H9 (cell line): ENCODE measurements at regions not wholly inside any gene's neighbourhood (a gene's known extent, or its start where the extent isn't known, plus 50 kb on each side); places are given as distances from the start of the nearest gene placed in this dataset.

Experiments
- DNase-seq: peaks from one replicate; pipeline ENCODE4 v3.0.0-alpha.2; 2017
- H2AFZ ChIP-seq: one replicate; pipeline ENCODE4 v1.6.1; 2013; ENCODE audit warnings: mild to moderate bottlenecking, low read length, control low read depth, moderate library complexity
- H2AK5ac ChIP-seq: 2 replicates; pipeline ENCODE4 v1.6.1; 2013; ENCODE audit warnings: low read length, control low read depth, mixed read lengths; ENCODE audit not compliant: insufficient read length
- H2BK120ac ChIP-seq: one replicate; pipeline ENCODE4 v1.6.1; 2013; ENCODE audit warnings: low read depth, mild to moderate bottlenecking, low read length, control low read depth, inconsistent platforms; ENCODE audit not compliant: poor library complexity, severe bottlenecking
- H2BK12ac ChIP-seq: 2 replicates; pipeline ENCODE4 v1.6.1; 2013; ENCODE audit warnings: low read length, control low read depth, mixed read lengths, low read depth; ENCODE audit not compliant: insufficient read length
- H2BK15ac ChIP-seq: 2 replicates; pipeline ENCODE4 v1.6.1; 2013; ENCODE audit warnings: low read depth, low read length, control low read depth
- H2BK20ac ChIP-seq: one replicate; pipeline ENCODE4 v1.6.1; 2013; ENCODE audit warnings: low read depth, mild to moderate bottlenecking, low read length, control low read depth, inconsistent platforms; ENCODE audit not compliant: poor library complexity, severe bottlenecking
- H2BK5ac ChIP-seq: 2 replicates; pipeline ENCODE4 v1.6.1; 2013; ENCODE audit warnings: low read length, control low read depth, mixed read lengths; ENCODE audit not compliant: insufficient read length
- H3K14ac ChIP-seq: 2 replicates; pipeline ENCODE4 v1.6.1; 2013; ENCODE audit warnings: low read length, control low read depth; ENCODE audit not compliant: insufficient read depth
- H3K18ac ChIP-seq: 2 replicates; pipeline ENCODE4 v1.6.1; 2013; ENCODE audit warnings: low read depth, mild to moderate bottlenecking, mixed read lengths, low read length, control low read depth; ENCODE audit not compliant: insufficient read length
- H3K23ac ChIP-seq: 2 replicates; pipeline ENCODE4 v1.6.1; 2013; ENCODE audit warnings: low read length, control low read depth, mixed read lengths, low read depth; ENCODE audit not compliant: insufficient read length
- H3K23me2 ChIP-seq: 2 replicates; pipeline ENCODE4 v1.6.1; 2013; ENCODE audit warnings: low read depth, mild to moderate bottlenecking, mixed read lengths, low read length, control low read depth; ENCODE audit not compliant: insufficient read length, poor library complexity, severe bottlenecking
- H3K27ac ChIP-seq: 2 replicates; pipeline ENCODE4 v1.5.1; 2013; ENCODE audit warnings: low read length, control low read depth, mixed read lengths, low read depth; ENCODE audit not compliant: insufficient read length
- H3K27me3 ChIP-seq: 2 replicates; pipeline ENCODE4 v1.6.1; 2013; ENCODE audit warnings: low read length, control low read depth, inconsistent platforms; ENCODE audit not compliant: insufficient read depth
- H3K4ac ChIP-seq: 2 replicates; pipeline ENCODE4 v1.6.1; 2013; ENCODE audit warnings: low read depth, mild to moderate bottlenecking, control low read depth, inconsistent platforms, low read length, moderate library complexity
- H3K4me1 ChIP-seq: 2 replicates; pipeline ENCODE4 v1.6.1; 2013; ENCODE audit warnings: low read length, control low read depth, inconsistent platforms; ENCODE audit not compliant: insufficient read depth
- H3K4me2 ChIP-seq: 2 replicates; pipeline ENCODE4 v1.6.1; 2013; ENCODE audit warnings: low read length, control low read depth, mixed read lengths; ENCODE audit not compliant: insufficient read length, insufficient read depth
- H3K56ac ChIP-seq: 2 replicates; pipeline ENCODE4 v1.6.1; 2013; ENCODE audit warnings: low read depth, mild to moderate bottlenecking, mixed read lengths, low read length, control low read depth; ENCODE audit not compliant: insufficient read length
- H3K79me1 ChIP-seq: 2 replicates; pipeline ENCODE4 v1.6.1; 2013; ENCODE audit warnings: low read depth, mild to moderate bottlenecking, moderate library complexity, low read length, control low read depth, inconsistent platforms; ENCODE audit not compliant: insufficient read depth, poor library complexity, severe bottlenecking
- H3K79me2 ChIP-seq: 2 replicates; pipeline ENCODE4 v1.6.1; 2013; ENCODE audit warnings: low read length, control low read depth, inconsistent platforms; ENCODE audit not compliant: insufficient read depth
- H3K9ac ChIP-seq: 2 replicates; pipeline ENCODE4 v1.6.1; 2013; ENCODE audit warnings: low read length, control low read depth, mixed read lengths; ENCODE audit not compliant: insufficient read length; ENCODE audit errors: extremely low read depth
- H3K9me3 ChIP-seq: one replicate; pipeline ENCODE4 v1.6.1; 2013; ENCODE audit warnings: low read depth, low read length, inconsistent platforms; ENCODE audit not compliant: control insufficient read depth
- H3T11ph ChIP-seq: one replicate; pipeline ENCODE4 v1.6.1; 2013; ENCODE audit warnings: mild to moderate bottlenecking, low read length, control low read depth, inconsistent platforms
- H4K20me1 ChIP-seq: one replicate; pipeline ENCODE4 v1.6.1; 2013; ENCODE audit not compliant: control insufficient read depth, insufficient read length, insufficient read depth
- H4K5ac ChIP-seq: 2 replicates; pipeline ENCODE4 v1.6.1; 2013; ENCODE audit warnings: low read depth, mild to moderate bottlenecking, mixed read lengths, low read length, control low read depth; ENCODE audit not compliant: insufficient read length
- H4K8ac ChIP-seq: replicated peaks from 2 replicates; pipeline ENCODE4 v1.6.1; 2013; ENCODE audit warnings: low read length, control low read depth, mixed read lengths, low read depth; ENCODE audit not compliant: insufficient read length
- H4K91ac ChIP-seq: 2 replicates; pipeline ENCODE4 v1.6.1; 2013; ENCODE audit warnings: low read depth, mild to moderate bottlenecking, moderate library complexity, mixed read lengths, low read length, control low read depth; ENCODE audit not compliant: insufficient read length
- H3K27ac Mint-ChIP-seq, 3 experiments: 2 replicates in 2 of 3; 3 replicates in 1 of 3; pipeline ENCODE4 v1.8.0; 2020 to 2021; ENCODE audit warnings: mixed read lengths in 3 of 3, mild to moderate bottlenecking in 1 of 3, moderate library complexity in 1 of 3
- H3K27me3 Mint-ChIP-seq: 2 replicates; pipeline ENCODE4 v1.8.0; 2021; ENCODE audit warnings: low read depth, mild to moderate bottlenecking, moderate library complexity, mixed read lengths
- H3K36me3 Mint-ChIP-seq, 3 experiments: 2 replicates in 2 of 3; 3 replicates in 1 of 3; pipeline ENCODE4 v1.8.0; 2020 to 2021; ENCODE audit warnings: low read depth in 3 of 3, mixed read lengths in 3 of 3; ENCODE audit not compliant: insufficient read depth in 1 of 3
- H3K4me1 Mint-ChIP-seq, 2 experiments: 2 replicates each; pipeline ENCODE4 v1.8.0; 2020; ENCODE audit warnings: mixed read lengths in 2 of 2
- H3K4me3 Mint-ChIP-seq, 2 experiments: 2 replicates in 1 of 2; 3 replicates in 1 of 2; pipeline ENCODE4 v1.8.0; 2020 to 2021; ENCODE audit warnings: mild to moderate bottlenecking in 2 of 2, mixed read lengths in 2 of 2, moderate library complexity in 1 of 2
- H3K9me3 Mint-ChIP-seq, 2 experiments: 2 replicates in 1 of 2; 3 replicates in 1 of 2; pipeline ENCODE4 v1.8.0; 2020; ENCODE audit warnings: mild to moderate bottlenecking in 2 of 2, mixed read lengths in 2 of 2, moderate library complexity in 1 of 2
- CTCF ChIP-seq: fragments of 200-600 bp; sonication (generic); conservative IDR thresholded peaks from 3 replicates; pipeline ENCODE4 v1.8.0; 2021; ENCODE audit warnings: antibody characterized with exemption, mild to moderate bottlenecking
- WGBS: extraction: QIAGEN DNeasy Blood & Tissue Kit; methylation state at CpG from one replicate; pipeline ENCODE4 v1.1.7; 2013; ENCODE audit warnings: missing lambda C conversion rate, low lambda C conversion rate, mixed read lengths; ENCODE audit not compliant: insufficient read length; ENCODE audit errors: extremely low coverage; 5-methylcytosine and 5-hydroxymethylcytosine counted together

- no peaks in the 10 kb centered on the region; the same call in 1 of the 2 replicates for H3K27me3 ChIP-seq
- H2BK20ac ChIP-seq = no peak overlapping the region
- H3K4ac ChIP-seq = no peak overlapping the region
- no peak overlapping the region for H3K56ac ChIP-seq
- Mint-ChIP-seq H3K9me3 (no peaks in the 10 kb centered on the region), H3K4me1 (peaks cover 8 to 13% of the 10 kb centered on the region in 2 experiments), H3K27ac (no peak overlapping the region), H3K27me3 (peaks cover 10% of the 10 kb centered on the region), H3K36me3 (no peaks in the 10 kb centered on the region), H3K4me3 (no peak overlapping the region)
- H3K23ac ChIP-seq = no peak overlapping the region
- H3K9ac ChIP-seq = no peak overlapping the region
- H3K4me1 ChIP-seq = no peaks in the 10 kb centered on the region
- WGBS = 100% methylated on average over 3 of the region's 3 CpGs
- H4K91ac ChIP-seq = no peak overlapping the region
- H2BK120ac ChIP-seq = no peak overlapping the region
- no peak overlapping the region for H4K5ac ChIP-seq
- no peak overlapping the region for H2BK12ac ChIP-seq
- H3K14ac ChIP-seq = no peak overlapping the region
- no peak overlapping the region for H2AK5ac ChIP-seq
- H4K8ac ChIP-seq = no peak overlapping the region
- TF ChIP-seq CTCF = no peak
- H3K79me2 ChIP-seq = no peaks in the 10 kb centered on the region
- H2AFZ ChIP-seq = no peak overlapping the region
- no peak overlapping the region for H2BK15ac ChIP-seq
- DNase-seq = no peak
- H3K27ac ChIP-seq = no peak overlapping the region
- H4K20me1 ChIP-seq = no peaks in the 10 kb centered on the region
- H3K23me2 ChIP-seq = no peaks in the 10 kb centered on the region
- H3K9me3 ChIP-seq = no peaks in the 10 kb centered on the region
- no peak overlapping the region for H2BK5ac ChIP-seq
- no peaks in the 10 kb centered on the region for H3K79me1 ChIP-seq
- H3T11ph ChIP-seq = no peak overlapping the region
- H3K4me2 ChIP-seq = no peak overlapping the region
- H3K18ac ChIP-seq = no peak overlapping the region
Observed at GRCh38 chr9:129395633-129396364, 217.7 kb upstream of the IER5L start.
